Anterior cingulate cortex (tissue), 58 donors: ENCODE measurements at regions not wholly inside any gene's neighbourhood (a gene's known extent, or its start where the extent isn't known, plus 50 kb on each side); places are given as distances from the start of the nearest gene placed in this dataset.
"Not testable (repeated sequence)": the region's sequence is repeated elsewhere in the genome, so short reads cannot be mapped to it uniquely, and the experiment has no call there.

Experiments used
- DNase-seq, 58 donors: peaks; one replicate each; lab custom pipeline; 2025; lab: John Stamatoyannopoulos, UW

DNA sequence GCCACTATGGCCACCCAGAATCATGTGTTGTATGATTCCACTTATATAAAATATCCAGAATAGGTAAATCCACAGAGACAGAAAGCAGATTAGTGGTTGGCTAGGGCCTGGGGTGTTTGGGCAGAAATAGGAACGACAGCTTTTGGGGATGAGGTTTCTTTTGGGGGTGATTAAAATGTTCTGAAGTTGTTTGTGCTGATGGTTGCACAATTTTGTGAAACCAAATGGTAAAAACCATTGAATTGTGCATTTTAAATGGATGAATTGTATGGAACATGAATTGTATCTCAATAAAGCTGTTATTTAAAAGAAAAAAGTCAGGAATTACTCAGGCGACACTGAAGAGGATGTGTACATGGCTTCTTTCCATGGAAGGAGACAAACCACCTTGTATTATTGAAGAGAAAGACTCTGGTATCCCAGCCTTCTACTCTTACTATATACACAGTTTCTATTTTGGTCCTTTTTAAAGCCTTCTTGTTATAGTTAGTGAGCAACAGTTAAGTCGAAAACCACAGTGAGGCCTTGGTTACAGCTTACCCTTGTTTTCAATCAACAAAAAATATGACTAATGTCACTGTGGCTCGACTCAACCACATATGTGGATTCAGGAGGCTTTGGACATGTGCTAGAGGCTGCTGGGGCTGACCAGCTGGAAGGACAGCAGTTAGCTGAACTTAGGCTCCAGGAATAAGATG lies 57.1 kb upstream of the KMT2E start:
- no peak for DNase-seq

DNA sequence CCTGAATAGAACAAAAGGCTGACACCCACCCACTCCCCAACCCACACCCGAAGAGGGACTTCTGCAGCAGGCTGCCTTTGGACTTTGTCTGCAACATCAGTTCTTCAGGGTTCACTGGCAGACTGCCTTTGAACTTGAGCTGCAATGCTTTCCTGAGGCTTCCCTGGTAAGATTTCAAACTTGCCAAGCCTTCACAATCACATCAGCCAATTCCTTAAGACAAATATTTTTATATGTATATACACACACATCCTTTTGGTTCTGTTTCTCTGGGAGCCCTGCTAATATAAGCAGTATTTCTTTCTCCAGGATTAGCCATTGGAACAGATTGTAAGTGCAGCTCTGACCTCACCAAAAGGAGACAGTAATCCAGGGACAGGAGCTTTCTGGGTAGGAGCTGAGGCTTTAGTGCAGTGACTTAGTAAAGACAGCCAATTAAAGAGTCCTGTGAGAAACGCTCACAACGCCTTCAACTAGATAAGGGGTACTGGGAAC lies 55.6 kb upstream of the KMT2E start:
- no peak for DNase-seq

DNA sequence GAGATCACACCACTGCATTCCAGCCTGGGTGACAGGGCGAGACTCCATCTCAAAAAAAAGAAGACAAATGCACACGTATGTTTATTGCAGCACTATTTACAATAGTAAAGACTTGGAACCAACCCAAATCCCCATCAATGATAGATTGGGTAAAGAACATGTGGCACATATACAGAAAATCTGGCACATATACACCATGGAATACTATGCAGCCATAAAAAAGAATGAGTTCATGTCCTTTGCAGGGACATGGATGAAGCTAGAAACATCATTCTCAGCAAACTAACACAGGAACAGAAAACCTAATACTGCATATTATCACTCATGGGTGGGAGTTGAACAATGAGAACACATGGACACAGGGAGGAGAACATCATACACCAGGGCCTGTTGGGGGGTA lies 54.5 kb upstream of the KMT2E start:
- not testable (repeated sequence) for DNase-seq

DNA sequence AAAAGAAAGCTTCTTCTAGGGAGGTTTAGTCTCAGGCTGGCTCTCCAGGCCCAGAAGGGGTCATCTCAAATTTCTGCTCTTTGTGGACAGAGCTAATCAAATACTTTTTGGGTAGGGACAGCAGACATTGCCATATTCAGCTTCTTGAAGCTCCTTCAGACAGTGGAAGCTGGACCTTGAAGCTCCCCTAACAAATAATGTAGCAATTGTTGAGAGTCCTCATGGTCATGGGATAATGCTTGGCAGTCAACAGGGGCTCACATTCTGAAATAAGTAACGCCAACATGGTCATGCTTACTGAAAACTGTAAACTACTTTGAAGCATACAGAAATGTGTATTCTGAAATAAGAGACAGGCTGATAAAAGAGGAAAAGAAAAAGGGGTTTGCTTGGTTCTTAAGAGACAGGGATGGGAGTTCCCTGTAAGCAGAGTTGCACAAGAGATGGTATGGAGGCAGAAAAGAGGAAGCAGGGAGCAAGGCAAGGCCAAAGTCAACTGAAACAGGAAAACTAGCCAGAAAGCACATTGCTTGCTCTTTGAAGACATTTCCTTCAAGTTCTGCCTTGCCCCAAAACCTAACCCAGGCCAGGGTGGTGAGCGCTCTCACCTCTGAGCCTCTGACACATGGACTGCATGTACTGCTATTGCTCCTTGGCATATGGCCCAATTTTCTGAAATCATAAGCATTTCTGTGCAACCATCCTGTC lies 53.1 kb upstream of the KMT2E start:
- peak in 5 of 58 donors; percentile 1 to 27 (median 20) for DNase-seq

DNA sequence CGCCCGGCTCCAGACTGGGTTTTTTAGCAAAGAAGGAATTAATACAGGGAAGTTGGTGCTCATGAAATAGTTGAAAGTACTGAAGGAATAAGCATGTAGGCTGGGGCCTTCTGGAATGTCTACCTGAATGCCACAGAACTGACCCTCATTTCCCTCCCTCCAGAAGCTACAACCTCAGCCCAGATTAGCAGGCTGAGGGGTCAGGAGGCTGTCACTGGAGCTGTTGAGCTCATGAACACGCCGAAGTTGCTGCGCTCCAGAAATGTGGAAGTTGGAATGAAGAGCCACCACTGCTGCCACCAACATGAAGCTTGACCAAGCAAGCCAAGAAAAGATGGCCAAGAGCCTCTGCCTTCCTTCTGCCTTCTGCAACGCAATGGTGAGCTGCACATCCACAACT lies 52.2 kb upstream of the KMT2E start:
- DNase-seq, result no peak

DNA sequence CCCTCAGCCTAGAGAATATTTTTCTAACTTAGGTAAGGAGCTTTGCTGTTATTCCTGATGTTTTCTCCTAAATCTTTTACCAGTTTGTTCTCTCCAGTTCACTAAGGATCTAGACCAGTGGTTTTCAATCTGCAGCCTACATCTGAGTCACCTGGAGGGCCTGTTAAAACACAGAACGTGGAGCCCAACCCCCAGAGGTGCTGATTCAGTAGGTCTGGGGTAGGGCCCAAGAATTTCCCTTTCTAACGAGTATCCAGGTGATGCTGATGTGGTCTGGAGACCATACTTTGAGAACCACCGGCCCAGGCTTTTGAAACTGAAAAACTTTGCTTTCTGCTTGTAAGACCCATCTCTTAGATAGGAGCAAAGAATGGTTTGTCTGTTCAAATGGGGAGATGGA lies 51.2 kb upstream of the KMT2E start:
- DNase-seq, result no peak

DNA sequence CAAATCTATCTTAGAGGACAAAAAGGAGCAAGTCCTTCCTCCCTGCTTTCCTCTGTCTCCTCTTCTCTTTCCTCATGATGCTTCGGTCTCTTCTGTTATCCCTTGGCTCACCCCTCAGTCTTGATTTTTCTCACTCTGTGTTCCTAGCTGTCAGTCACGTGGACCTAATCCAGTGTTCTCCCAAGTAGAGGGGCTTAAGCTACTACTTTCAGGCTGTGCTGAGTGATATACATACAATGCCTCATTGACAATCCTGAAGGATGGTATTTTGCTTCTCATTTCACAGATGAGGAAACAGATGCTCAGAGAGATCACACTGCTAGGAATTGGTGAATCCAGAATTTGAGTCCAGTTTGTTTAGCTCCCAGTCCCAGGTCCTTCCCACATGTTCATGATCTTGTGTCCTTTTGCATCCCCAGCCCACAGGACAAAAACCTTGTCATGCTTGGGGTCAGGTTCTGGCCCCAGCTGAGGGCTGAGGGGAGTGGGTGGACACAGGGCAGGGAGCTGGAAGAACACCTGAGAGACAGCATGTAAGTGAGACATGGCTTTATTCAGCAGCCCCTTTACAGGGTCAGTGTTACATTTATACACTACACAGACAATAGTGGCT lies 50.5 kb upstream of the KMT2E start:
- DNase-seq, result no peak

DNA sequence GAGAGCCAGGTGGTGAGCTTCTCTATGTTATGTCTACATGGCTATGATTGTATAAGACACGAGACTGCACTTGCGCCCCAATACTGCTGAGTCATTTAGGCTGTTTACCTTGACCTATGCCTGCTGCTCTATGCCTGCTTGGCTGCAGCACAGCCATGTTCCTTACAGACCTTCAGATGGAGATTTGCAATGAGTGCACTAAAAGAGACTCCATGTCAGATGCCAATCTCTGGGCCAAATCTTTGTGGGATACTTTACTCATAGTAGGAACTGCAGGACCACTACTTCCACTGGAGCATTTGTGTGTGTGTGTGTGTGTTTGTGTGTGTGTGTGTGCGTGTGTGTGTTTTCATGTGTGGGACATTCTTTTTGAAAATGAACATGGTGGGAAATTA lies 50.0 kb upstream of the KMT2E start:
- no peak for DNase-seq
